IMR-90 (cell line): ENCODE measurements at regions not wholly inside any gene's neighbourhood (a gene's known extent, or its start where the extent isn't known, plus 50 kb on each side); places are given as distances from the start of the nearest gene placed in this dataset.

ENCODE experiments used
- ATAC-seq: fragments of 200-7000 bp; cut with Tn5 transposase; 2 replicates; pipeline ENCODE4 v1.9.1; 2020; ENCODE audit warnings: low read depth, mild to moderate bottlenecking, moderate library complexity
- BruUV-seq: library from RNA; stranded (reverse); fragments of 400-500 nt; replicated peaks from 2 replicates; lab custom pipeline; 2021; lab: Mats Ljungman, UMichigan
- CTCF ChIA-PET: fragments of 300-600 bp; formaldehyde crosslinking; extraction: SDS; loops from one replicate; lab custom pipeline; 2021; ENCODE audit warnings: antibody characterized with exemption; lab: Yijun Ruan, JAX
- POLR2A ChIA-PET: fragments of 300-600 bp; sonication (Branson Sonifier 250); formaldehyde crosslinking; loops from one replicate; lab custom pipeline; 2022; ENCODE audit warnings: antibody characterized with exemption; ENCODE audit not compliant: unreplicated experiment; lab: Charles Lee
- DNase-seq: peaks from one replicate; pipeline ENCODE4 v3.0.0; 2013
- H2AFZ ChIP-seq: replicated peaks from 2 replicates; pipeline ENCODE3; 2013; ENCODE audit warnings: low read length, mild to moderate bottlenecking; ENCODE audit not compliant: poor library complexity
- H2AK5ac ChIP-seq: 2 replicates; pipeline ENCODE4 v1.6.1; 2013; ENCODE audit warnings: low read depth, low read length, inconsistent platforms
- H2AK9ac ChIP-seq: replicated peaks from 2 replicates; pipeline ENCODE3; 2013; ENCODE audit warnings: mild to moderate bottlenecking, low read depth, low read length, moderate library complexity; ENCODE audit not compliant: poor library complexity
- H2BK120ac ChIP-seq: 2 replicates; pipeline ENCODE4 v1.6.1; 2013; ENCODE audit warnings: low read depth, low read length, inconsistent platforms
- H2BK15ac ChIP-seq: 3 replicates; pipeline ENCODE4 v1.6.1; 2013; ENCODE audit warnings: low read depth, low read length, inconsistent platforms
- H2BK20ac ChIP-seq: 2 replicates; pipeline ENCODE4 v1.6.1; 2013; ENCODE audit warnings: low read depth, mild to moderate bottlenecking, inconsistent platforms, low read length, moderate library complexity
- H2BK5ac ChIP-seq: 2 replicates; pipeline ENCODE4 v1.6.1; 2013; ENCODE audit warnings: mild to moderate bottlenecking, low read depth, low read length, inconsistent platforms; ENCODE audit not compliant: poor library complexity, severe bottlenecking
- H3K14ac ChIP-seq: replicated peaks from 2 replicates; pipeline ENCODE4 v1.6.1; 2013; ENCODE audit warnings: low read depth, low read length, inconsistent platforms
- H3K18ac ChIP-seq: 2 replicates; pipeline ENCODE4 v1.6.1; 2013; ENCODE audit warnings: low read depth, low read length, control low read depth
- H3K23ac ChIP-seq: 2 replicates; pipeline ENCODE4 v1.6.1; 2013; ENCODE audit warnings: low read depth, low read length, inconsistent platforms
- H3K27ac ChIP-seq: 2 replicates; pipeline ENCODE4 v1.5.1; 2013; ENCODE audit warnings: mild to moderate bottlenecking, control low read depth, low read length; ENCODE audit not compliant: insufficient read depth
- H3K27me3 ChIP-seq: 2 replicates; pipeline ENCODE4 v1.6.1; 2013; ENCODE audit warnings: low read length; ENCODE audit not compliant: control insufficient read depth, insufficient read depth
- H3K36me3 ChIP-seq: 2 replicates; pipeline ENCODE4 v1.6.1; 2013; ENCODE audit warnings: low read length, mixed read lengths; ENCODE audit not compliant: control insufficient read depth, insufficient read depth
- H3K4ac ChIP-seq: 2 replicates; pipeline ENCODE4 v1.6.1; 2013; ENCODE audit warnings: low read depth, low read length, inconsistent platforms
- H3K4me1 ChIP-seq: 2 replicates; pipeline ENCODE4 v1.6.1; 2013; ENCODE audit warnings: low read length, mixed read lengths; ENCODE audit not compliant: control insufficient read depth, insufficient read depth
- H3K4me2 ChIP-seq: 2 replicates; pipeline ENCODE4 v1.6.1; 2013; ENCODE audit warnings: low read depth, mild to moderate bottlenecking, control low read depth, low read length, moderate library complexity
- H3K4me3 ChIP-seq: 2 replicates; pipeline ENCODE4 v1.5.1; 2013; ENCODE audit warnings: low read depth, mild to moderate bottlenecking, control low read depth, low read length, moderate library complexity; ENCODE audit not compliant: insufficient read depth
- H3K56ac ChIP-seq: 2 replicates; pipeline ENCODE4 v1.6.1; 2013; ENCODE audit warnings: low read length, inconsistent platforms; ENCODE audit not compliant: insufficient read depth; ENCODE audit errors: extremely low read depth
- H3K79me1 ChIP-seq, 2 experiments: 2 replicates each; pipeline ENCODE4 v1.6.1; 2013; ENCODE audit warnings: low read length in 2 of 2, inconsistent platforms in 1 of 2, low read depth in 1 of 2
- H3K9ac ChIP-seq: 2 replicates; pipeline ENCODE4 v1.6.1; 2013; ENCODE audit warnings: low read depth, low read length, control low read depth
- H3K9me1 ChIP-seq: 2 replicates; pipeline ENCODE4 v1.6.1; 2013; ENCODE audit warnings: low read length, inconsistent platforms; ENCODE audit not compliant: insufficient read depth
- H3K9me3 ChIP-seq: 2 replicates; pipeline ENCODE4 v1.6.1; 2013; ENCODE audit warnings: low read length; ENCODE audit not compliant: control insufficient read depth, insufficient read depth
- H4K20me1 ChIP-seq: 2 replicates; pipeline ENCODE4 v1.6.1; 2013; ENCODE audit warnings: low read length, inconsistent platforms; ENCODE audit not compliant: insufficient read depth
- H4K5ac ChIP-seq: 2 replicates; pipeline ENCODE4 v1.6.1; 2013; ENCODE audit warnings: mild to moderate bottlenecking, low read depth, low read length, control low read depth
- H4K8ac ChIP-seq, 2 experiments: 2 replicates each; pipeline ENCODE4 v1.6.1; 2013; ENCODE audit warnings: low read depth in 2 of 2, low read length in 2 of 2, control low read depth in 1 of 2, inconsistent platforms in 1 of 2
- H4K91ac ChIP-seq: 2 replicates; pipeline ENCODE4 v1.6.1; 2013; ENCODE audit warnings: low read depth, low read length, inconsistent platforms; ENCODE audit not compliant: insufficient read depth
- BHLHE40 ChIP-seq: fragments of 150-350 bp; IDR thresholded peaks from 2 replicates; pipeline ENCODE4 v1.6.1; 2016; ENCODE audit warnings: mild to moderate bottlenecking, low read depth, low read length
- CEBPB ChIP-seq: IDR thresholded peaks from 2 replicates; pipeline ENCODE4 v1.6.1; 2012; ENCODE audit warnings: low read depth, low read length, improper control_type of control experiment
- CHD1 ChIP-seq: IDR thresholded peaks from 2 replicates; pipeline ENCODE4 v1.6.1; 2012; ENCODE audit warnings: low read depth, low read length, improper control_type of control experiment
- MAFK ChIP-seq: IDR thresholded peaks from 2 replicates; pipeline ENCODE4 v1.6.1; 2012; ENCODE audit warnings: low read depth, low read length, improper control_type of control experiment
- MAZ ChIP-seq: IDR thresholded peaks from 2 replicates; pipeline ENCODE4 v1.6.1; 2012; ENCODE audit warnings: low read depth, mild to moderate bottlenecking, low read length, improper control_type of control experiment, moderate library complexity, borderline replicate concordance
- MXI1 ChIP-seq: IDR thresholded peaks from 2 replicates; pipeline ENCODE4 v1.6.1; 2012; ENCODE audit warnings: low read depth, mild to moderate bottlenecking, low read length, moderate library complexity, borderline replicate concordance
- NFE2L2 ChIP-seq: fragments of 150-350 bp; IDR thresholded peaks from 2 replicates; pipeline ENCODE4 v1.6.1; 2016; ENCODE audit warnings: low read depth, mild to moderate bottlenecking, low read length
- RFX5 ChIP-seq: IDR thresholded peaks from 2 replicates; pipeline ENCODE4 v1.8.0; 2012; ENCODE audit warnings: low read depth, mild to moderate bottlenecking, low read length, moderate library complexity
- SMC3 ChIP-seq: fragments of 150-350 bp; IDR thresholded peaks from 2 replicates; pipeline ENCODE4 v1.6.1; 2016; ENCODE audit warnings: low read depth, mild to moderate bottlenecking, antibody characterized with exemption, low read length, moderate library complexity
- WGBS, 2 experiments: methylation state at CpG; one replicate each; pipeline versions ENCODE4 v1.1.5 to v1.1.7; 2013; ENCODE audit warnings: missing lambda C conversion rate in 2 of 2; ENCODE audit not compliant: insufficient read length in 1 of 2; ENCODE audit errors: extremely low coverage in 2 of 2; 5-methylcytosine and 5-hydroxymethylcytosine counted together
- dilution Hi-C: fragments of 300-500 bp; cut with HindIII; formaldehyde crosslinking; loops from one replicate; pipeline ENCODE4 v1.14.3; 2018; ENCODE audit warnings: low sequenced_read_pairs; ENCODE audit not compliant: unreplicated experiment
- in situ Hi-C: fragments of 300-500 bp; cut with MboI; formaldehyde crosslinking; loops from 3 replicates; pipeline ENCODE4 v1.14.3; 2019; ENCODE audit warnings: low sequenced_read_pairs, inconsistent platforms, mixed read lengths
- intact Hi-C: fragments of 100-400 bp; cut with micrococcal nuclease; formaldehyde crosslinking; loops from 2 replicates; pipeline ENCODE4 v1.10.0; 2022
- TF ChIP-seq, protein P1 (sequence below): fragments of 150-350 bp; IDR thresholded peaks from 2 replicates; pipeline ENCODE4 v1.6.1; 2017; ENCODE audit warnings: mild to moderate bottlenecking, antibody characterized with exemption, low read length, low read depth
- TF ChIP-seq, protein P2 (sequence below): conservative IDR thresholded peaks from 2 replicates; pipeline ENCODE4 v1.5.1; 2012; ENCODE audit warnings: mild to moderate bottlenecking, low read depth, low read length, improper control_type of control experiment
- TF ChIP-seq, protein P3 (sequence below): fragments of 150-350 bp; IDR thresholded peaks from 2 replicates; pipeline ENCODE4 v1.6.1; 2016; ENCODE audit warnings: low read depth, mild to moderate bottlenecking, low read length, moderate library complexity, borderline replicate concordance

DNA sequence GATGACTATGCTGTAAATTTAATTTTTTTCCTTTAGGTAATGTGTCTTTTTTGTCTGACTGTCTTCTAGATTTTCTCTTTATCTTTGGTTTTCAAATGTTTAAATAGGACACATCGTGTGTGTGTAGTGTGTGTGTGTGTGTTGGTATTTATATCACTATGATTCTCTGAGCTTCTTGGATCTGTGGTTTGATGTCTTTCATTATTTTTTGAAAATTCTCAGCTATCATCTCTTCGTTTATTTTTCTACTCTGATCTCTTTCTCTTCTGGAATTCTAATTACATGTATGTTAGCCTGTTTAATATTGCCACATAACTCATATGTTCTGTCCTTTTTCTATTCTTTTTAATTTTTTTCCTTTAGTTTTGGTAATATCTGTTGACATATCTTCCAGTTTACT is 73.5 kb upstream of the OR10AD1 start:
- no peak overlapping the region for H3K56ac ChIP-seq
- no peak overlapping the region for H4K5ac ChIP-seq
- H4K20me1 ChIP-seq = no peaks in the 10 kb centered on the region
- ChIA-PET CTCF (no interaction called here), POLR2A (no interaction called here)
- no peak overlapping the region for H2BK20ac ChIP-seq
- intact Hi-C loops (no loop called here), in situ Hi-C loops (no loop called here), dilution Hi-C loops (no loop called here)
- TF ChIP-seq MAZ = no peak
- no peak for TF ChIP-seq CHD1
- TF ChIP-seq MAFK = no peak
- no peak for TF ChIP-seq NFE2L2
- TF ChIP-seq SMC3 = no peak
- no peak for TF ChIP-seq MXI1
- TF ChIP-seq, protein P1, sequence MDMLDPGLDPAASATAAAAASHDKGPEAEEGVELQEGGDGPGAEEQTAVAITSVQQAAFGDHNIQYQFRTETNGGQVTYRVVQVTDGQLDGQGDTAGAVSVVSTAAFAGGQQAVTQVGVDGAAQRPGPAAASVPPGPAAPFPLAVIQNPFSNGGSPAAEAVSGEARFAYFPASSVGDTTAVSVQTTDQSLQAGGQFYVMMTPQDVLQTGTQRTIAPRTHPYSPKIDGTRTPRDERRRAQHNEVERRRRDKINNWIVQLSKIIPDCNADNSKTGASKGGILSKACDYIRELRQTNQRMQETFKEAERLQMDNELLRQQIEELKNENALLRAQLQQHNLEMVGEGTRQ = no peak
- TF ChIP-seq BHLHE40 = no peak
- TF ChIP-seq RFX5 = no peak
- TF ChIP-seq CEBPB = no peak
- TF ChIP-seq, protein P2, sequence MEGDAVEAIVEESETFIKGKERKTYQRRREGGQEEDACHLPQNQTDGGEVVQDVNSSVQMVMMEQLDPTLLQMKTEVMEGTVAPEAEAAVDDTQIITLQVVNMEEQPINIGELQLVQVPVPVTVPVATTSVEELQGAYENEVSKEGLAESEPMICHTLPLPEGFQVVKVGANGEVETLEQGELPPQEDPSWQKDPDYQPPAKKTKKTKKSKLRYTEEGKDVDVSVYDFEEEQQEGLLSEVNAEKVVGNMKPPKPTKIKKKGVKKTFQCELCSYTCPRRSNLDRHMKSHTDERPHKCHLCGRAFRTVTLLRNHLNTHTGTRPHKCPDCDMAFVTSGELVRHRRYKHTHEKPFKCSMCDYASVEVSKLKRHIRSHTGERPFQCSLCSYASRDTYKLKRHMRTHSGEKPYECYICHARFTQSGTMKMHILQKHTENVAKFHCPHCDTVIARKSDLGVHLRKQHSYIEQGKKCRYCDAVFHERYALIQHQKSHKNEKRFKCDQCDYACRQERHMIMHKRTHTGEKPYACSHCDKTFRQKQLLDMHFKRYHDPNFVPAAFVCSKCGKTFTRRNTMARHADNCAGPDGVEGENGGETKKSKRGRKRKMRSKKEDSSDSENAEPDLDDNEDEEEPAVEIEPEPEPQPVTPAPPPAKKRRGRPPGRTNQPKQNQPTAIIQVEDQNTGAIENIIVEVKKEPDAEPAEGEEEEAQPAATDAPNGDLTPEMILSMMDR = no peak
- TF ChIP-seq, protein P3, sequence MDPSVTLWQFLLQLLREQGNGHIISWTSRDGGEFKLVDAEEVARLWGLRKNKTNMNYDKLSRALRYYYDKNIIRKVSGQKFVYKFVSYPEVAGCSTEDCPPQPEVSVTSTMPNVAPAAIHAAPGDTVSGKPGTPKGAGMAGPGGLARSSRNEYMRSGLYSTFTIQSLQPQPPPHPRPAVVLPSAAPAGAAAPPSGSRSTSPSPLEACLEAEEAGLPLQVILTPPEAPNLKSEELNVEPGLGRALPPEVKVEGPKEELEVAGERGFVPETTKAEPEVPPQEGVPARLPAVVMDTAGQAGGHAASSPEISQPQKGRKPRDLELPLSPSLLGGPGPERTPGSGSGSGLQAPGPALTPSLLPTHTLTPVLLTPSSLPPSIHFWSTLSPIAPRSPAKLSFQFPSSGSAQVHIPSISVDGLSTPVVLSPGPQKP = no peak
- H3K9me1 ChIP-seq = no peaks in the 10 kb centered on the region
- DNase-seq (no peak), ATAC-seq (no peak)
- H3K18ac ChIP-seq = no peak overlapping the region
- no peak overlapping the region for H2BK15ac ChIP-seq
- no peaks in the 10 kb centered on the region for H3K9me3 ChIP-seq
- H4K91ac ChIP-seq = no peak overlapping the region
- H3K4ac ChIP-seq = no peak overlapping the region
- no peak overlapping the region for H3K4me3 ChIP-seq
- H2AK9ac ChIP-seq = no peak overlapping the region
- no CpG with 5 or more reads among the region's 2 CpGs for WGBS, 2 experiments
- no peak overlapping the region for H4K8ac ChIP-seq
- BruUV-seq = no TSS peak
- no peak overlapping the region for H3K14ac ChIP-seq
- H3K4me2 ChIP-seq = no peak overlapping the region
- no peak overlapping the region for H3K23ac ChIP-seq
- no peak overlapping the region for H3K9ac ChIP-seq
- H2BK5ac ChIP-seq = no peak overlapping the region
- H3K27ac ChIP-seq = no peak overlapping the region
- no peaks in the 10 kb centered on the region; the same call in 1 of the 2 replicates for H3K27me3 ChIP-seq
- H2AK5ac ChIP-seq = no peak overlapping the region
- no peaks in the 10 kb centered on the region for H3K4me1 ChIP-seq
- no peaks in the 10 kb centered on the region for H3K79me1 ChIP-seq
- no peak overlapping the region for H2BK120ac ChIP-seq
- no peaks in the 10 kb centered on the region for H3K36me3 ChIP-seq
- H2AFZ ChIP-seq = no peak overlapping the region
